Esophagus squamous epithelium (tissue), 4 donors: ENCODE measurements at regions not wholly inside any gene's neighbourhood (a gene's known extent, or its start where the extent isn't known, plus 50 kb on each side); places are given as distances from the start of the nearest gene placed in this dataset.

Experiments
- POLR2A ChIP-seq, 4 donors: fragments of 450-650 bp; IDR thresholded peaks; one replicate each; pipeline ENCODE4 v1.6.1; 2017; ENCODE audit warnings: antibody characterized with exemption in 4 of 4, mild to moderate bottlenecking in 4 of 4, moderate library complexity in 3 of 4
- TF ChIP-seq, protein P1 (sequence below), 6 experiments: fragments of 450-650 bp in 4 of 6; fragments of 200-600 bp in 2 of 6; sonication (generic) in 2 of 6; IDR thresholded peaks; one replicate each; pipeline ENCODE4 v1.5.1; 2016 to 2019; ENCODE audit warnings: antibody characterized with exemption in 6 of 6, mild to moderate bottlenecking in 4 of 6, moderate library complexity in 4 of 6

DNA sequence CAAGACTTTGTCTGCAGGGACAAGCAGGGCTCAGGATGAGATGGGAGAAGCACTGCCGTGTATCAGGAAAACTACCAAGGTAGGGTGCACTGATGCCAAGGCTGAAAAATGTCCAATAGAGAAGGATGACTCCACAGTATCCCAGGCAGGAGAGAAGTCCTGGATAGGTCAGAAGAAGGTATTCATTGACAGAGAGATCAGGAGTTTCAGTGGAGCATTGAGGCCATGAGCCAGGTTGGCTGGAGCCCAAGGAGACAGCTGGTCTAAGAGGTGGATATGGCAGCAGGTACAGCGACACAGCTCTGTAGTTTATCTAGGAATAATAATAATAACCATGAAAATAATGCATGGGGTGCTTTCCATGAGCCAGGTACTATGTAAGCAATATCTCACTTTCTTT, 180.9 kb downstream of the EXOC5 start:
- no peak for TF ChIP-seq POLR2A (IDR thresholded peaks at IDR 0.05)
- TF ChIP-seq, protein P1, sequence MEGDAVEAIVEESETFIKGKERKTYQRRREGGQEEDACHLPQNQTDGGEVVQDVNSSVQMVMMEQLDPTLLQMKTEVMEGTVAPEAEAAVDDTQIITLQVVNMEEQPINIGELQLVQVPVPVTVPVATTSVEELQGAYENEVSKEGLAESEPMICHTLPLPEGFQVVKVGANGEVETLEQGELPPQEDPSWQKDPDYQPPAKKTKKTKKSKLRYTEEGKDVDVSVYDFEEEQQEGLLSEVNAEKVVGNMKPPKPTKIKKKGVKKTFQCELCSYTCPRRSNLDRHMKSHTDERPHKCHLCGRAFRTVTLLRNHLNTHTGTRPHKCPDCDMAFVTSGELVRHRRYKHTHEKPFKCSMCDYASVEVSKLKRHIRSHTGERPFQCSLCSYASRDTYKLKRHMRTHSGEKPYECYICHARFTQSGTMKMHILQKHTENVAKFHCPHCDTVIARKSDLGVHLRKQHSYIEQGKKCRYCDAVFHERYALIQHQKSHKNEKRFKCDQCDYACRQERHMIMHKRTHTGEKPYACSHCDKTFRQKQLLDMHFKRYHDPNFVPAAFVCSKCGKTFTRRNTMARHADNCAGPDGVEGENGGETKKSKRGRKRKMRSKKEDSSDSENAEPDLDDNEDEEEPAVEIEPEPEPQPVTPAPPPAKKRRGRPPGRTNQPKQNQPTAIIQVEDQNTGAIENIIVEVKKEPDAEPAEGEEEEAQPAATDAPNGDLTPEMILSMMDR (IDR thresholded peaks at IDR 0.05) = no peak
